SU-DHL-6 (cell line): ENCODE measurements at regions not wholly inside any gene's neighbourhood (a gene's known extent, or its start where the extent isn't known, plus 50 kb on each side); places are given as distances from the start of the nearest gene placed in this dataset.

Source experiments
- CTCF ChIP-seq: fragments of 200-600 bp; sonication (generic); IDR thresholded peaks from one replicate; pipeline ENCODE4 v1.5.1; 2017; ENCODE audit warnings: antibody characterized with exemption, mild to moderate bottlenecking, low read length, moderate library complexity; ENCODE audit not compliant: insufficient read depth, poor library complexity, severe bottlenecking
- EZH2phosphoT487 ChIP-seq: fragments of 200-600 bp; sonication (generic), shearing (Covaris generic); conservative IDR thresholded peaks from 2 replicates; pipeline ENCODE4 v1.6.1; 2018; ENCODE audit warnings: mild to moderate bottlenecking, antibody characterized with exemption, low read length, moderate library complexity, mixed read lengths

- TF ChIP-seq CTCF (no peak), EZH2phosphoT487 (no peak)
Measured at GRCh38 chr11:22566293-22566692, 59.3 kb downstream of the FANCF start.
